Thyroid gland (tissue), 4 donors: ENCODE measurements at regions not wholly inside any gene's neighbourhood (a gene's known extent, or its start where the extent isn't known, plus 50 kb on each side); places are given as distances from the start of the nearest gene placed in this dataset.

ENCODE experiments used
- CTCF ChIP-seq, 6 experiments: fragments of 200-600 bp in 3 of 6; fragments of 450-650 bp in 3 of 6; sonication (generic) in 3 of 6; IDR thresholded peaks; one replicate each; pipeline ENCODE4 v1.5.1; 2016 to 2019; ENCODE audit warnings: antibody characterized with exemption in 6 of 6, mild to moderate bottlenecking in 2 of 6, inconsistent platforms in 1 of 6, moderate library complexity in 1 of 6
- POLR2A ChIP-seq, 2 donors: fragments of 450-650 bp; IDR thresholded peaks; one replicate each; pipeline ENCODE4 v1.6.1; 2017; ENCODE audit warnings: antibody characterized with exemption in 2 of 2, mild to moderate bottlenecking in 2 of 2, moderate library complexity in 1 of 2

- no peak for TF ChIP-seq CTCF (IDR thresholded peaks at IDR 0.05)
- no peak for TF ChIP-seq POLR2A (IDR thresholded peaks at IDR 0.05)
Observed at GRCh38 chr4:20490734-20491133, 209.5 kb upstream of the PACRGL start.
